GM12872 (cell line): ENCODE measurements at regions not wholly inside any gene's neighbourhood (a gene's known extent, or its start where the extent isn't known, plus 50 kb on each side); places are given as distances from the start of the nearest gene placed in this dataset.

Experiments used
- CTCF ChIP-seq: IDR thresholded peaks from 3 replicates; pipeline ENCODE4 v1.5.1; 2011; ENCODE audit warnings: low read depth, mild to moderate bottlenecking, low read length, moderate library complexity; ENCODE audit not compliant: insufficient read depth

GRCh38 chr10:3861795-3862194, 76.8 kb upstream of the KLF6 start:
- no peak for TF ChIP-seq CTCF

- no peak for TF ChIP-seq CTCF
Measured at GRCh38 chr10:3858051-3858845, 73.2 kb upstream of the KLF6 start.

- TF ChIP-seq CTCF, result no peak
Measured at GRCh38 chr10:3857318-3857717, 72.3 kb upstream of the KLF6 start.

GRCh38 chr10:3856593-3856992, 71.6 kb upstream of the KLF6 start:
- TF ChIP-seq CTCF, result no peak

GRCh38 chr10:3853547-3854303, 68.7 kb upstream of the KLF6 start:
- no peak for TF ChIP-seq CTCF

- no peak for TF ChIP-seq CTCF
Measured at GRCh38 chr10:3853016-3853415, 68.0 kb upstream of the KLF6 start.

- TF ChIP-seq CTCF, result no peak
Measured at GRCh38 chr10:3852147-3852904, 67.3 kb upstream of the KLF6 start.
